ENCODE measurements at regions not wholly inside any gene's neighbourhood (a gene's known extent, or its start where the extent isn't known, plus 50 kb on each side); places are given as distances from the start of the nearest gene placed in this dataset.

GRCh38 chr22:47808886-47809620, 1046.6 kb downstream of the TBC1D22A start:
- DNase-seq = no peak

- no peak for DNase-seq
Observed at GRCh38 chr22:47808236-47808635, 1045.8 kb downstream of the TBC1D22A start.

DNA sequence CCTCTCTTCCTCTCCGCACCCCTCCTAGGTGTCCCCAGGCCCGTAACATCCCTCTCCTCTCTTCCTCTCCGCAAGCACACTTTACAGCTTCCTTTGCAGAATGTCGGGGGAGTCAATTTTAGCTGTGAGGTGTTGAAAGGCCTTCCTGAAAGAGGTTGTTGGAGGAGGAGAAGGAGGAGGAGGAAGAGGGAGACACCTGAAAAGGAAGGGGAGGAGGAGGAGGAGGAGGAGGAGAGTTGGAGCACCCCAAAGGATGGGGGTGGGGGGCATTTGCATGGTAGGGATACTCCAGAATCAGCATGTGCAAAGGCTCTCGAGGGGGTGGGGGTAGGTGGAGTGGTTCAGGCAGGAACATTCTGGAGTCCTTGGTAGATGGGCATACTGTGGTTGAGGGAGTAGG, 1045.1 kb downstream of the TBC1D22A start:
- no peak for DNase-seq

DNA sequence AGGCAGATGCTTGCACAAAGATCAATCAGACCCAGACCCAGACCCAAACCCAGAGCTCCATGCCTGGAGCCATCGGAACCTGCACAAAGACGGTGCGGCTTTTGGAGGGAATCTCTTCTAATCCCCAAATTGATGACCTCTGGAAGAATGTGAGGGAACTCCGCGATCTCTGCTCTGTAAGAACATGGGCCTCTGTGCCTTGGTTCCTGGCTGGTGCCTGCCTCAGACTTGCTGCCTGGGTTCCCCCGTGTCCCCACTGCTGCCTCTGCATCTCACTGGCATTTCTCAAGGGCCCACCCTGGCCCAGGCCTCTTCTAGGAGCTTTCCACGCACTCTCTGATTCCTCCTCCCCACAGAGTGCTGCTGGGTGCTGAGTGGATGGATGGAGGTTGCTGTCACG, 1044.4 kb downstream of the TBC1D22A start:
- DNase-seq = no peak

GRCh38 chr22:47805394-47805935, 1043.0 kb downstream of the TBC1D22A start:
- DNase-seq = no peak

- no peak for DNase-seq
Observed at GRCh38 chr22:47804281-47804680, 1041.8 kb downstream of the TBC1D22A start.

DNA sequence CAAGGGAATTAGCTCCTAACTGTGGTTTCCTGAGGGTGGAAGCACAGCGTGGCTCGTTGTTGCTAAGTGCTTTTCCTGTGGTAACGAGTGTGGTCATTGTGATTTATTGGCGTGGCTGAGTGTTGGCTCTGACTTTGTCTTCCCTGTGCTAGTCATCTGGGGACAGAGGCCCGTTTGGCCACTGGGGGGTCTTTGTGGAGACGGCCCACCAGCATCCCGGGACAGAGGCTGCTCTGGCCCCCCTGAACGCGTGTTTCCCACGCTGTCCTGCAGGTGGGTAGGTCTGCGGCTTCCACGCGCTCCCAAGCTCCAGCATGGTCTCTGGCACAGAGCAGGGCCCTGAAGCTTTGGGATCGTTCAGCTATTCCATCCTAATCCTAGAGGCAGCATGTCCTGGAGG, 1040.0 kb downstream of the TBC1D22A start:
- no peak for DNase-seq

DNA sequence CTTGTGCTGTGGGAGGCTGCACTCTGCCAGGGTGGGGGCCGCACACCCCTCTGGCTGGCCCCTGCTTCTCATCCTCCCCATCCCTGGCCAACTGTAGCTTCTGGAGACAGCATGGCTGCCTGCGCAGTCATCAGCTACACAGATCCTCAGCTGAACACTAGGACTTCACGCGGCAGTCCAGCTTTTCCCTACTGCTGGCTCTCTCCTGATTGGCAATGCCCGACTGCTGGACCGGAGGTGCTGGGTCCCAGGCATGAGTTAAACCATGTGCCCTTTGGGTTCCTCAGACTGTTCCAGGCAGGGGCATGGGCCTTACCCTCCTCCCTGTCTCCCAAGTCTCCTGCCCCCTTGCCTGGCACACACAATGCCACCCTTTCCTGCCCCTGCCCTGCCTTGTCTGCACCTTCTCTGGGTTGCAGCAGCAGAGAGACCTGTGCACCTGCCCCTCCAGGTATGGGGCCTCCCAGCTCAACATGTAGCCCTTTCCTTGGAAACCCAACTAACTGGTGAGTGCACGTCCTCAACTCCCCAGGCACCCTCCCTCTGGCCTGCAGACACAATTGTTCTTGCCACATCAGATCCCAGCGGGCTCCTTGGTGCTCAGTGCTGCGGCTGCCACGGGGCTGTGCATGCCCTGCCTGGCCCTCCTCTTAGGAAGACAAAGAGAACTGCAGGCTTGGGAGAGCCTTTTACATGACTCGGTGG, 1039.2 kb downstream of the TBC1D22A start:
- DNase-seq = no peak

DNA sequence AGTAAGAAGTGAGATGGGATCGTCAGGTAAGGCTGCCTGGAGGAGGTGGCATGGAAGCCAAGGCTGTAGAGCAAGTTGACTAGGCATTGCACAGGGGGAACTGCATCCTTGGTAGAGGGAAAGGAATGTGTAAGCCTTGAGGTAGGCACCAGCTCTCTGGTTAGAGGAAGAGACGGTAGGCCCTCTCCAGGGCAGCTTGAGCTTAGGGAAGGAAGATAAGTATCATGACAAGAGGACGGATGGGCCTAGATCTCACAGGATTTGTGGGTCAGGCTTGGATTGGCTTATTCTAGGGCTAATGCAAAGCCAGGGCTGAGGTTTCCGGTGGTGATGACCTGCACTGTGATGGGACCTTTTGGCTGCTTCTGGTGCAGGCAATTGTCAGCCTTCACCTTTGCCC, 1035.8 kb downstream of the TBC1D22A start:
- DNase-seq = no peak

DNA sequence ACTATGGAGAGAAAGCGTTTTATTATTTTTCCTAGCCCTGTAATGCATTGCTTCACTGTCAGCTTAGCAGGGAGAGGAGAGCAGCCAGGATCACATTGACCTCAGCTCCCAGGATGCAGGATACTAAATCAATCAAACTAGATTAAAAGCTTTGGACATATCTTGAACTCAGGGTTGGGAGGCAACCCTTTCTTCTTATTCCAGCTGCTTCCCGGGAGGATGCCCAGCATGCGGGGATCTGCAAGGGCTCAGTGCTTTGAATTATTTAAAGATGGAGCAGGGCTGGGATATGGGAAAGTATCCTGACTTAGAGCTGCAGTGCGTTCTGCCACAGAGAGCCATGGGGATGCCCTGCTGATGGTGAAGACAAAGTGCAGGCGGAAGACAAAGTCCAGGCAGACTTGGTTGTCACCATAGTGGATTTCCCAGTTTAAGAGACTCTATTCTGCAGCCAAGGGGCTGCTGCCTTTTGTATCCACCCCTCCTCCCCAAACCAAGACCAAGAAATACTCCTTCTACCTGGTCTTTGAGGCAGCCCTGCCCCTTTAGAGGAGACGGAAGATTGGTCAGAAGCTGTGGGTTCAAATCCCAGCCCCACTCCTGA, 1035.0 kb downstream of the TBC1D22A start:
- no peak for DNase-seq

GRCh38 chr22:47796128-47796908, 1033.9 kb downstream of the TBC1D22A start:
- DNase-seq = no peak

DNA sequence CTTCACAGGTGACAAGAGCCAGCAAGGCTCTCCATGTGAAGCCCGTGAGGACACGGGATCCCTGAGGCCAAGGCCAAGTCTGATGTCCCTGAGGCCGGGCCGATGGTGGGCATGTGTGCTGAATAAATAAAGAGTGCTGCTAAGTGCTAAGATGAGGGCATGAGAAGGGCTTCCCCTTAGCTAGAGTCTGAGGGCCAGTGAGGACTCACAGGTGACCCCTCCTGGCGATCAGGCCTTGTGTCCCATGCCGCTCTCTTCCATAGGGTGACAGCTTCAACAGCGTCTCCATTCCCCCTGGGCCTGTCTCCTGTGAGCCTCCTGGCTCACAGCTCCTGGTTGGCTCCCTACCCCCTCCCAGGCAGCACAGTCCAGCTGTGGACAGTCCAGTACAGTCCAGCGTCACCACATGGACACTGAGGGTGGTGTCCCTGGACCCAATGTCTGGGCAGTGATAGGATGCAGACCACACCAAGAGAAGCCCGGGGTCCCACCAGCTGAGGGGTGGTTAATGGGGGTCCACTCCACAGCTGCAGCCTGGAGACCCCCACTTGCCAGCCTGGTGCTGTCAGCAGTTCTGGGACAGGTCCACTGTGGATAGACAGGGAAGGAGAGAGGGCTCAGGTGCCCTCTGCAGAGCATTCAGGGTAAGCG, 1033.2 kb downstream of the TBC1D22A start:
- DNase-seq = no peak

DNA sequence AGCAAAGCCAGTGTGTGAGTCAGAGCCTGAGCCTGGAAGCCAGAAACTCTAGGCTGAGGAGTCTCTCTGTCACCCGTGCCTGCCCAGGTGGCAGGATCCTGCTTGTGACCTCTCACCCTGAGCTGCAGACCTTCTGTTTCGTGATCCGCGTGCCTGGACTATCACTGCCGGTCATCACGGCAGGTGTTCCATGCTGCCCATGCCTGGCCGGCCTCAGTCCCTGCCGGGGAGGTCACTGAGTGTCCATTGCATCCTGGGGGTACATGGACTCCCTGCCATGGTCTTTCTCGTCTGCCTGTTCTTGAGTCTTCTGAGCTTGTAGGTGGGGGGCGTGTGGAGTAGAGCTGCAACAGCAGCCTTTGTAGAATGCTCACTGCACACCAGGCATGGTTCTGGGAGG, 1032.4 kb downstream of the TBC1D22A start:
- no peak for DNase-seq

GRCh38 chr22:47793304-47794101, 1031.1 kb downstream of the TBC1D22A start:
- no peak for DNase-seq

DNA sequence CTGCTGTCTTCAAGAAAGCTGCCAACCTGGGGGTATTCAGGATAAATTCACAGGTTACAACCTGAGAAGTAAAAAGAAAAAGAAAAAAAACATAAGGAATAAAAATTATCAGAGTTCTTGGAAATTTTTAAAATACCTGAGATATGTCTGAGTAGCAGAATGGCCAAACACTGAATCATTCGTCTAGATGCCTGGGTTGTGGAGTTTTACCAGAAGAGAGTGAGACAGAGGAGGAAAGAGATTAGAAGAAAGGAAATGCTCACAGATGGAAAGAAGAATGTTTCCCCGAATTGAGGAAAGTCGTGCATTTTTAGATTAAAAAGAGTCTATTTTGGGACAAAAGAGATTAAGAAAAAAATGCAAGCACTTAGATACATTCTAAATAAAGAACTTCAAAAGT, 1026.7 kb downstream of the TBC1D22A start:
- no peak for DNase-seq

DNA sequence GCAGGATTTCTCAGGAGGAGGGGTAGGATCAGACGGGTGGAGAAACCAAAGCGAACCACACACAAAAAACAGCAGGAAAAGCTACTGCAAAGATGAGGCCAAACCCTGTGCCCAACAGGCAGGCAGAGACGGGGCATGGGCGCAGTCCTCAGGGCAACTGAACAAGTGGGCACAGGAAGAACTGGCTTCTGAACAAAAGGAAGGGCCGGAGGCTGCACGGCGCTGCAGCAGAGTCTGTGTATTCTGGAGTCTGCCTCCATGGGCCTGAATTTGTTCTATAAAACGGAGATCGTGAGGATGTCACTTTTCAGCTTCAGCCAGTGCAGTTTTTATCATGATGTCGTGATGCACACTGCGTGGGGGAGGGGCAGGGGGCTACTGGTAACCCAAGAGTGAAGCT, 1026.0 kb downstream of the TBC1D22A start:
- no peak for DNase-seq

- DNase-seq = no peak
Observed at GRCh38 chr22:47787501-47788227, 1025.2 kb downstream of the TBC1D22A start.

DNA sequence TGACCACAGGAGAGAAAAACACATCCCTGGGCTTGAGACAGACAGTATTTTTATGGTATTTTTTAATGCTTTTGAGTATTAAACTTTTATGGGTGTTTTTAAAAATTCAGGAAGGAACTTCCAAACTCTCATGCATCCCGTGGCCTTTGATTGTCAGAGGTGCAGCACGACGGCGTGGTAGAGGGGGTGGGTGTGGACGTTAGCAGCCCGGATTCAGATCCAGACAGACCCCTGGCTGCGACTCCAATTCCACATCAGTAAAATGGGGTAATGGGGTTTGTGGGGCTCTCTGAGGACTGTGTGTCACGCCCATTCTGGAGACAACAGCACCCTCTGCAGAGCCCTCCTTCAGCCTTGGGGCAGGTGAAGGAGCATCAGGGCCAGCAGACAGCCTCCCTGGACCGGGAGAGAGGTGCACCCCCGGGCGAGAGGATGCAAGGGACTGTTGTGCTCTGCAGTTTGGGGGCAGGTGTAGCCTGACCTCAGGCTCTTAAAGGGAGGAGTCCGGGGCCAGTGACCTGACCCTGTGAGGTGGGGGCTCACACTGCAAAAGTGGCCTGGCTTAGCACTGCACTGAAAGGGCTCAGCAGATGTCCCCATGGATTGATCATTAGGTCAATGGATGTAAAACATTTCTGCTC, 1024.3 kb downstream of the TBC1D22A start:
- no peak for DNase-seq

DNA sequence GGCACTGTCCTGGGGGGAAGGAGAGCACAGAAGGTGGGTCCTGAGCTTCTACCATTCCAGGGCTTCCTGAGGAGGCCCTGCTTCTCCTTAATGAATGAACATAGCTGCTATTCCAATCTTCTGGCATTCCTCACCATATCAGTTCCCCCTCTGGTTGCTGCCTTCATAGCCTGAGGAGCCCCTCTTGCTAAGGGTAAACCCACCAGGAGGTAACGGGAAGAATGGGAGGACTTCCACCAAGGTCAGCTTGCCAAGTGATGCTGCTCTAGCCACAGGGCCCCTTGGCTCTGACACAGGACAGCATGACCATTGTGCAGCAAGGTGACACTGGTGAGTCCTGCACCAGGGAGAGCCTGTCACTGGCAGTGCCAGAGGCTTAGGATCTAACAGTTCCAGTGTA, 1022.5 kb downstream of the TBC1D22A start:
- no peak for DNase-seq

DNA sequence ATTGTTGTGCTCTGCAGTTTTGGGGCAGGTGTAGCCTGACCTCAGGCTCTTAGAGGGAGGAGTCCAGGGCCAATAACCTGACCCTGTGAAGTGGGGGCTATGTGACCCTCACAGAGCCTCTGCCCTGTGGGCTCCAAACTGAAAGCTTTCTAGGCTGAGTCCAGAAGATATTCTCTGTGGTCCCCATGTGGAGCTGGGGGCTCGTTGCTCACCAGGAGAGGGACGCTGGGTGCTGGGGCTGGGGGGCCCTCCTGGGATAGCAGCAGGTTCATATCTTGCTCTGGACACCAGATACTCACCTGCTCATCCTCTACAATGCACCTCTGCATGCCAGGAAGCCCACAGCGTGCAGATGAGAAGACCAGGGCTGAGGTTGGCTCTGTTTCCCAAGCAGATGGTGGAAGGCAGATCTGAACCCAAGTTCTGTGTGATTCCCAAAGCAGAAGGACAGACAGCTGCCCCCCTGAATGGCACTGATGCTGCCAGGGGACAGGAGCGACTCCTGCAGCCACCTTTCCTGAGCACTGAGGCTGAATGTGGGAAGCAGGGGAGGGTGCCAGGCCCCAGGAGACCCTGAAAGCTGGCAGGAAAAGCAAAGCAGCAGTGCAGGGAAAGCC, 1022.0 kb downstream of the TBC1D22A start:
- DNase-seq = no peak
